ENCODE measurements at regions not wholly inside any gene's neighbourhood (a gene's known extent, or its start where the extent isn't known, plus 50 kb on each side); places are given as distances from the start of the nearest gene placed in this dataset.

DNA sequence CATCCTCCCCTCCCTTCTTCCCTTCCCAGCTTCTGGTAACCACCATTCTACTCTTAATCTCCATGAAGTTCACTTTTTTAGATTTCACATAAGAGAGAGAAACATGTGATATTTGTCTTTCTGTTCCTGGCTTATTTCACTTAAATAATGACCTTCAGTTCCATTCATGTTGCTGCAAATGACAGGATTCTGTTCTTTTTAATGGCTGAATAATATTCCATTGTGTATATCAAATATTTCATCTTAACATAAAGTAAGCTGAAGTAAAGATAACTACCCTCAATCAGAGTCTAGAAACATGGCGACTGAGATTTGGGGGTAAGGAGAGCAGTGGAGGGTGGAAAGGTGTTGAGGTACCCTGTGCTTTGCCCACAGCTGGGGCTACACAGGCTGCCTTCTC, 68.9 kb downstream of the RHOU start:
- DNase-seq (ENCODE audit: extremely low read depth, low read depth): no peak
- TF ChIP-seq, protein P1, sequence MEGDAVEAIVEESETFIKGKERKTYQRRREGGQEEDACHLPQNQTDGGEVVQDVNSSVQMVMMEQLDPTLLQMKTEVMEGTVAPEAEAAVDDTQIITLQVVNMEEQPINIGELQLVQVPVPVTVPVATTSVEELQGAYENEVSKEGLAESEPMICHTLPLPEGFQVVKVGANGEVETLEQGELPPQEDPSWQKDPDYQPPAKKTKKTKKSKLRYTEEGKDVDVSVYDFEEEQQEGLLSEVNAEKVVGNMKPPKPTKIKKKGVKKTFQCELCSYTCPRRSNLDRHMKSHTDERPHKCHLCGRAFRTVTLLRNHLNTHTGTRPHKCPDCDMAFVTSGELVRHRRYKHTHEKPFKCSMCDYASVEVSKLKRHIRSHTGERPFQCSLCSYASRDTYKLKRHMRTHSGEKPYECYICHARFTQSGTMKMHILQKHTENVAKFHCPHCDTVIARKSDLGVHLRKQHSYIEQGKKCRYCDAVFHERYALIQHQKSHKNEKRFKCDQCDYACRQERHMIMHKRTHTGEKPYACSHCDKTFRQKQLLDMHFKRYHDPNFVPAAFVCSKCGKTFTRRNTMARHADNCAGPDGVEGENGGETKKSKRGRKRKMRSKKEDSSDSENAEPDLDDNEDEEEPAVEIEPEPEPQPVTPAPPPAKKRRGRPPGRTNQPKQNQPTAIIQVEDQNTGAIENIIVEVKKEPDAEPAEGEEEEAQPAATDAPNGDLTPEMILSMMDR (IDR thresholded peaks at IDR 0.05; ENCODE audit: low read depth, low read length, missing control alignments): no peak
- H3K4me3 ChIP-seq (replicated peaks; ENCODE audit: low read depth, low read length): no peak overlapping the region

DNA sequence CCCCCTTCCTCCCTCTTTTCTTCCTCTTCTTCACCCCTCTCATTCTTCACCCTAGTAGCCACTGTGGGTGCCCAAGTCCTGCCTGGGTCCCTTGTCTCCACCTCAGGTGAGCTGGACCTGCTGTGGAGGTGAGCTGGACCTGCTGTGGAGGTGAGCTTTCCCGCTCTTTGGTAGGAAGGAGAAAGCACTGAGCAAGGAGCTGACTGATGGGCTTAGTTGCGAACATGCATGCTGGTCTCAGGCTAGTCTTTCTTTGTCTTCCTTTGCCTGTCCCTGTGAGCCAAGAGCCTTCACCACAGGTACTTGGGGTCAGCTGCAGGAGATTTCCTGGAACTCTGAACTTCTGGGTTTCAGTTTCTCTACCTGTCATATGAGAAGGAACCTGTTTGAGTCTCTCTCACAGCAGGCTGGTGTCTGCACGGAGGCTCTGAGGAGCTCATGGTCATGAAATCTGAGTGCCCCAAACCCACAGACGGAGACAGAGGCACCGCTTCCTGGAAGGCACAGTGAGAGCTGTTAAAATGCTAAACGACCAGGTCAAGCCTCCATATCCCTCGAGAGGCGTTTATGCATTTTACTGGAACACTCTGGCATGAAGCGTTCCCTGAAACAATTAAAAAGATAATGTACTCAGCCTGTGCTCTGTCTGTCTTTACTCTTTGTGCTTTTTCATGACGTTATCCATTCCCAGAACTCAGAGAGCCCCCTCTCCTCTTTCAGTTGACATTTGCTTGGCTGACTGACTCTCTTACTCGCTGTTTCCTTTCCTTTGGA, 69.5 kb downstream of the RHOU start:
- TF ChIP-seq, protein P1 (IDR thresholded peaks at IDR 0.05; ENCODE audit: low read depth, low read length, missing control alignments): no peak
- no peak overlapping the region for H3K4me3 ChIP-seq (replicated peaks; ENCODE audit: low read depth, low read length)
- DNase-seq (ENCODE audit: extremely low read depth, low read depth): no peak

DNA sequence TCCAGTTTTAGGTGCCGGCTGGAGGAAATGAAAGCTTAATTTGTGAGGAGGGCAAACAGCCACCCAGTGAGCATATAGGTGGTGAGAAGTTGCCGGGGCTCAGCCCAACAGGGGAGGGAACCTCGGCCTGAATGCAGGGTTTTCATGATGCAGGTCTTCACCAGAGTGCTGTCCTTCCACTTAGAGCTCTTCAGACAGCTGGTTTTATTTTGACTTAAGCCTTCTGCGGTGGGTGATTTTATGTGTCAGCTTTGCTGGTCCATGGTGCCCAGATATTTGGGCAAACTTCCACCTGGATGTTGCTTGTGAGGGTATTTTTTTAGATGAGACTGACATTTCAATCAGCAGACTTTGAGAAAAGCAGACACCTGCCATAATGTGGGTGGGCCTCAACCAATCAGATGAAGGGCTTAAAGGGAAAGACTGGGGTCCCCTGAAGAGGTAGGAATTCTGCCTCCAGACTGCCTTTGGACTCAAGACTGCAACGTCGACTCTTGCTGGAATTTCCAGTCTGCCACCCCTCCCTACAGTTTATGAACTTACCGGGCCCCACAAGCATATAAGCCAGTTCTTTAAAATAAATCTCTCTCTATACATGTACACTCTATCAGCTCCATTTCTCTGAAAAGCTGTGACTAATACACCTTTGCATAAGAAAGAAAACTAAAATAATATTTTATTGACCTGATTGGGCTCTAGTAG, 72.8 kb downstream of the RHOU start:
- no peak for DNase-seq (ENCODE audit: extremely low read depth, low read depth)
- TF ChIP-seq, protein P1 (IDR thresholded peaks at IDR 0.05; ENCODE audit: low read depth, low read length, missing control alignments): no peak

DNA sequence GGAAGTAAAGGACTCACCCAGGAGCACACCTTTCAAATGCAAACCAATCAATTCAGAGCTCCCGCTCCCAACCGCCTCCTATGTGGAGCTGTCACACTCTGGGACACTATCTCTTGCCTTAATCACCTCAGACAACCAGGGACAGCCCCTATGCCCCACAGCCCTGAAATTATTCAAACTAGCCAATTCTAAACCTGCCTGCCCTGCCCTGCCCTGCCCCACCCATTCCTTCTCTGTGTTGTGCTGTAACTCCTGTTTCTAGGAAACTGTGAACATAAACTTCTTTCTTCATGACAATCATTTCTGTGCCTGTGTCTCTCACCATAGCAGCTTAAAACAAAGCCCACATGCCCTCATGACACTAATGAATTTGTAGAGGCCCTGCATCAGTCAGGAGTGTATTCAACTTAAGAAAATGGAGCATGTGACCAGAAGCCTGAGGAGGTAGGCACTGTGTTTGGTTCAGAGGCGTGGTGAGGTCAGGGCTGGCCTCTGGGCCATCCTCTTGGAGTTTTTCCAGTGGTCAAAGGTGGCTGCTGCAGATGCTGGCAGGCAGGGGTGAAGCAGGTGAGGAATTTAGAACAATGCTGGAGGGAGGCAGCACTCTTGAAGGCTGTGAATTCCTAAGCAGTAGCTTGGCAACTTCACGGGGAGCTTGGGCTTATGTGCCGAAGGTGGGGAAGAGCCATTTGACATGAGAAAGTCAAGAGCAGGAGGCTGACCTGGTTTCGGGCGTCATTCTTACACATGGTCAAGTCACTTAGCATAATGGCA, 74.5 kb downstream of the RHOU start:
- DNase-seq (ENCODE audit: extremely low read depth, low read depth): no peak

More for the DNA sequence above, 72.8 kb downstream of the RHOU start:
- no peak overlapping the region for H3K4me3 ChIP-seq (replicated peaks; ENCODE audit: low read depth, low read length)

DNA sequence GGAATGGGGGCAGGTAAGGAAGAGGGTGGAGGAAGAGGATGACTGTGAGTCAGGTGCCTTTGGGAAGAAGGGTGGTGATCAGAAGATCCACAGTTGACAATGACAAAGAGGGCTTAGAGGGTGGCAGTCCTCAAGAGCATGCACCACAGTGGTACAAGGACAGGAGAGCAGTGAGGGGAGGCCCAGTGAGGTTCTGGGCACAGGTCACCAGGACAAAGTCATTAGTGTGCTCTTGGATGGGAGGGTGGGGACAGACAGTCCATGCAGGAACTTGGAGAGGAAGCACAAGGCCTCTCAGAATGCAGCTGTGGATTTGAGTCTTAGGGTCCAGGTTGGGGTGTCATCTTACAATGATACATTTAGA, 75.1 kb downstream of the RHOU start:
- H3K4me3 ChIP-seq (replicated peaks; ENCODE audit: low read depth, low read length): no peak overlapping the region
- DNase-seq (ENCODE audit: extremely low read depth, low read depth): no peak
- TF ChIP-seq, protein P1 (IDR thresholded peaks at IDR 0.05; ENCODE audit: low read depth, low read length, missing control alignments): no peak

More for the DNA sequence above, 74.5 kb downstream of the RHOU start:
- no peak overlapping the region for H3K4me3 ChIP-seq (replicated peaks; ENCODE audit: low read depth, low read length)
- TF ChIP-seq, protein P1 (IDR thresholded peaks at IDR 0.05; ENCODE audit: low read depth, low read length, missing control alignments): no peak

DNA sequence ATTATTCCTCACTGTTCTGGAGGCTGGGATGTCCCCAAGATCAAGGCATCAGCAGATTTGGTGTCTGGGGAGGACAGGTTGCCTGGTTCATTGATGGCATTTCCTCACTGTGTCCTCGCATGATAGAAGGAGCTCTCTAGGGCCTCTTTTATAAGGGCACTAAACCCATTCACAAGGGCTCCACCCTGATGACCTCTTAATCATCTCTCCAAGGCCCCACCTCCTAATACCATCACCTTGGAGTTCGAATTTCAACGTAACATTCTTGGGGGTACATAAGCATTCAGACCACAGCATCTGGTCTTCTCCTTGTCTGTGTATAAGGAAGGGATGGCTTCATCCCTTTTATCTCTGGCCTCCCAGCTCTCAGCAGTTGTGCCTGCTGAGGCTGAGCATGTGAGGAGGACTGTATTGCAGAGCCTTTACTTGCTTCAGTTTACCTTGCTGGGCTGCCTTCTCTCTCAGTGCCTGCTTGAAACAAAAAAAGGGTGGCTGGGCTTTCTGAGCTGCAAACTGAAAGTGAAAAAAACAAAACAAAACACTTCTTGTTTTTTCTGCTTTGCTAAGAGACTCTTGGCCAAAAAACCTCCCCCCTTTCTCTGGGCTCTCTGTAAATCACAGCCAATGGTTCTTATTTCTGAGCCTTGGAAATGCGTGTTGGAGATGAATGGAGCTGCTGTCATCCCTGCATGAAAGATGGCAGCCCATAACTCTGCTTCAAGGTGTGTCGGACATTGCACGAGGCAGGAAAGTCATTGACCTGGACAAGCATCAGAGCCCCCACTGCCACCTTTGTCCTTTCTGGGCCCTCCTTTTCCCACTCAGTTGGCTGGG, 75.8 kb downstream of the RHOU start:
- TF ChIP-seq, protein P1 (IDR thresholded peaks at IDR 0.05; ENCODE audit: low read depth, low read length, missing control alignments): no peak
- no peak overlapping the region for H3K4me3 ChIP-seq (replicated peaks; ENCODE audit: low read depth, low read length)
- DNase-seq (ENCODE audit: extremely low read depth, low read depth): no peak

Data from HFF-Myc (cell line).